Smooth muscle cell (in vitro differentiated cells): ENCODE measurements at regions not wholly inside any gene's neighbourhood (a gene's known extent, or its start where the extent isn't known, plus 50 kb on each side); places are given as distances from the start of the nearest gene placed in this dataset.
A peak's percentile ranks its signal among the peaks of the same experiment; 100 is the strongest.

Experiments used
- DNase-seq: peaks from one replicate; lab custom pipeline; 2025; ENCODE audit not compliant: unreplicated experiment; lab: John Stamatoyannopoulos, UW
- H2AFZ ChIP-seq: fragments of 200-600 bp; sonication (generic); 2 replicates; pipeline ENCODE4 v1.6.0; 2016; ENCODE audit warnings: antibody characterized with exemption, low read depth, mild to moderate bottlenecking
- H3F3A ChIP-seq: fragments of 200-600 bp; sonication (generic); 2 replicates; pipeline ENCODE4 v1.6.0; 2017; ENCODE audit warnings: antibody characterized with exemption, low read depth
- H3K27ac ChIP-seq: fragments of 200-600 bp; sonication (generic); 2 replicates; pipeline ENCODE4 v1.5.1; 2016; ENCODE audit warnings: low read depth, mild to moderate bottlenecking
- H3K27me3 ChIP-seq: fragments of 200-600 bp; sonication (generic); 2 replicates; pipeline ENCODE4 v1.6.1; 2016; ENCODE audit warnings: low read depth, mild to moderate bottlenecking
- H3K36me3 ChIP-seq: fragments of 200-600 bp; sonication (generic); 2 replicates; pipeline ENCODE4 v1.5.1; 2016; ENCODE audit warnings: low read depth
- H3K4me1 ChIP-seq: fragments of 200-600 bp; sonication (generic); 2 replicates; pipeline ENCODE4 v1.5.1; 2016; ENCODE audit warnings: low read depth
- H3K4me2 ChIP-seq: fragments of 200-600 bp; sonication (generic); 2 replicates; pipeline ENCODE4 v1.6.0; 2016; ENCODE audit warnings: mild to moderate bottlenecking
- H3K4me3 ChIP-seq: fragments of 200-600 bp; sonication (generic); 2 replicates; pipeline ENCODE4 v1.5.1; 2016; ENCODE audit warnings: mild to moderate bottlenecking
- H3K79me2 ChIP-seq: fragments of 200-600 bp; sonication (generic); 2 replicates; pipeline ENCODE4 v1.6.0; 2016; ENCODE audit warnings: low read depth, mild to moderate bottlenecking
- H3K9ac ChIP-seq: fragments of 200-600 bp; sonication (generic); 2 replicates; pipeline ENCODE4 v1.6.0; 2016; ENCODE audit warnings: low read depth
- H3K9me3 ChIP-seq: fragments of 200-600 bp; sonication (generic); replicated peaks from 2 replicates; pipeline ENCODE4 v1.5.1; 2016; ENCODE audit warnings: low read depth
- H4K20me1 ChIP-seq: fragments of 200-600 bp; sonication (generic); 2 replicates; pipeline ENCODE4 v1.6.0; 2016; ENCODE audit warnings: low read depth
- WGBS: methylation state at CpG from one replicate; pipeline ENCODE4 v1.1.7; 2016; ENCODE audit warnings: low lambda C conversion rate; 5-methylcytosine and 5-hydroxymethylcytosine counted together
- TF ChIP-seq, protein P1 (sequence below): fragments of 200-600 bp; sonication (generic); IDR thresholded peaks from 2 replicates; pipeline ENCODE4 v1.5.1; 2017; ENCODE audit warnings: borderline replicate concordance, mild to moderate bottlenecking, antibody characterized with exemption; ENCODE audit not compliant: insufficient read depth, poor library complexity, severe bottlenecking

DNA sequence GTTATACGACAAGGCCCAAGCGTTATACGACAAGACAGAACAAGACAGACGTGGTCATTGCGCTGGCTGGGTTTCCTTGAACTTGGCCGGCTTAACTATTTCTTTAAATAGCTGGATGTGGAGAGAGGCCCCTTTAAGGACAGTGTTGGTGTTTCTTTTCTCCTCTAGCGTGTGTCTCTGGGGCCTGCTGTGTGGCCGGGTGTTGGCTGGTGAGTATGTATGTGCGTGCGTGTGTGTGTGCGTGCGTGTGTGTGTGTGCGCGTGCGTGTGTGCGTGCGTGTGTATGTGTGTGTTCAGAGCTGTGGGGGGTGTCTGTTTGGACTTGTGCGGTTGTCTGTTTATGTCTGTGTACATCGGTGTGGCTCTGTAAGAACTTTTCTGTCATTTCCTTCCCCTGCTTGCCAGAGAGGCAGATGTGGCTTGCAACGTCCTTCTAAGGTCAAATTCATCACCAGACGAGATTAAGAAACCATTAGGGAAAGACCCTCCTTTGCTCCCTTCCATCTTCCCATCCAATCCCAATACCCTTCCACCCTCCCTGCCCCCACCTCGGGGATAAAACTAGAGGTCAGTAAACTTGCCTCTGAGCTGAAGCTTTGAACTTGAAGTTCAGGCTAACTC lies 78.6 kb upstream of the TBX3 start:
- peaks cover 18% of the 10 kb centered on the region for H3F3A ChIP-seq
- WGBS: 32% methylated on average over 22 of the region's 22 CpGs
- peak; percentile 33 for DNase-seq
- H3K4me1 ChIP-seq: peaks cover 5% of the 10 kb centered on the region
- H3K9me3 ChIP-seq: no peaks in the 10 kb centered on the region
- no peaks in the 10 kb centered on the region for H4K20me1 ChIP-seq
- no peak overlapping the region for H3K4me3 ChIP-seq
- peak overlapping the region; percentile 89 for H2AFZ ChIP-seq
- H3K4me2 ChIP-seq: peak overlapping the region; percentile 66
- H3K9ac ChIP-seq: peak overlapping the region; percentile 58
- H3K36me3 ChIP-seq: no peaks in the 10 kb centered on the region
- H3K79me2 ChIP-seq: no peaks in the 10 kb centered on the region
- no peaks in the 10 kb centered on the region for H3K27me3 ChIP-seq
- TF ChIP-seq, protein P1, sequence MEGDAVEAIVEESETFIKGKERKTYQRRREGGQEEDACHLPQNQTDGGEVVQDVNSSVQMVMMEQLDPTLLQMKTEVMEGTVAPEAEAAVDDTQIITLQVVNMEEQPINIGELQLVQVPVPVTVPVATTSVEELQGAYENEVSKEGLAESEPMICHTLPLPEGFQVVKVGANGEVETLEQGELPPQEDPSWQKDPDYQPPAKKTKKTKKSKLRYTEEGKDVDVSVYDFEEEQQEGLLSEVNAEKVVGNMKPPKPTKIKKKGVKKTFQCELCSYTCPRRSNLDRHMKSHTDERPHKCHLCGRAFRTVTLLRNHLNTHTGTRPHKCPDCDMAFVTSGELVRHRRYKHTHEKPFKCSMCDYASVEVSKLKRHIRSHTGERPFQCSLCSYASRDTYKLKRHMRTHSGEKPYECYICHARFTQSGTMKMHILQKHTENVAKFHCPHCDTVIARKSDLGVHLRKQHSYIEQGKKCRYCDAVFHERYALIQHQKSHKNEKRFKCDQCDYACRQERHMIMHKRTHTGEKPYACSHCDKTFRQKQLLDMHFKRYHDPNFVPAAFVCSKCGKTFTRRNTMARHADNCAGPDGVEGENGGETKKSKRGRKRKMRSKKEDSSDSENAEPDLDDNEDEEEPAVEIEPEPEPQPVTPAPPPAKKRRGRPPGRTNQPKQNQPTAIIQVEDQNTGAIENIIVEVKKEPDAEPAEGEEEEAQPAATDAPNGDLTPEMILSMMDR: no peak
- peak overlapping the region; percentile 88 for H3K27ac ChIP-seq

- Histone ChIP-seq H3F3A (peaks cover 18% of the 10 kb centered on the region), H2AFZ (no peak overlapping the region), H3K27ac (peak overlapping the region; percentile 71), H3K9me3 (no peaks in the 10 kb centered on the region), H3K79me2 (no peaks in the 10 kb centered on the region), H3K36me3 (no peaks in the 10 kb centered on the region), H3K4me3 (no peak overlapping the region), H4K20me1 (no peaks in the 10 kb centered on the region), H3K4me1 (peaks cover 4% of the 10 kb centered on the region), H3K4me2 (no peak overlapping the region), H3K9ac (no peak overlapping the region), H3K27me3 (no peaks in the 10 kb centered on the region)
- 50% methylated on average over 10 of the region's 10 CpGs for WGBS
- no peak for DNase-seq
- TF ChIP-seq, protein P1: no peak
Measured at GRCh38 chr12:114760151-114760877, 76.3 kb upstream of the TBX3 start.

DNA sequence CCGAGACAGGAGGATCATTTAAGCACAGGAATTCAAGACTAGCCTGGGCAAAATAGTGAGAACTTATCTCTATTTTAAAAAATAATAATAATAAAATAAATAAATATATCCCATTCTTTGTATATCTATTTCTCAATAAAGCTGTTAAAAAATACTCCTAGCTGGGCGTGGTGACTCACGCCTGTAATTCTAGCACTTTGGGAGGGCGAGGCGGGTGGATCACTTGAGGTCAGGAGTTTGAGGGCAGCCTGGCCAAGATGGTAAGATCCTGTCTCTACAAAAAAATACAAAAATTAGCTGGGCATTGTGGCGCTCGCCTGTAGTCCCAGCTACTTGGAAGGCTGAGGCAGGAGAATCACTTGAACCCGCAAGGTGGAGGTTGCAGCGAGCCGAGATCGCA lies 75.7 kb upstream of the TBX3 start:
- no peak overlapping the region for H3K9ac ChIP-seq
- no peaks in the 10 kb centered on the region for H3K79me2 ChIP-seq
- no peaks in the 10 kb centered on the region for H4K20me1 ChIP-seq
- no peaks in the 10 kb centered on the region for H3K36me3 ChIP-seq
- DNase-seq: no peak
- peaks cover 16% of the 10 kb centered on the region for H3F3A ChIP-seq
- TF ChIP-seq, protein P1: no peak
- H3K27ac ChIP-seq: peak overlapping the region; percentile 71
- no peak overlapping the region for H3K4me3 ChIP-seq
- H2AFZ ChIP-seq: no peak overlapping the region
- peaks cover 4% of the 10 kb centered on the region for H3K4me1 ChIP-seq
- no peaks in the 10 kb centered on the region for H3K9me3 ChIP-seq
- H3K4me2 ChIP-seq: no peak overlapping the region
- WGBS: 90% methylated on average over 11 of the region's 11 CpGs
- no peaks in the 10 kb centered on the region for H3K27me3 ChIP-seq
